Gastrocnemius medialis (tissue), 4 donors: ENCODE measurements at regions not wholly inside any gene's neighbourhood (a gene's known extent, or its start where the extent isn't known, plus 50 kb on each side); places are given as distances from the start of the nearest gene placed in this dataset.
"Not testable (repeated sequence)": the region's sequence is repeated elsewhere in the genome, so short reads cannot be mapped to it uniquely, and the experiment has no call there.

Experiments used
- ATAC-seq, 2 donors: fragments of 150-250 bp; one replicate each; pipeline ENCODE4 v1.9.1; 2016
- DNase-seq, 2 donors: peaks; one replicate each; pipeline ENCODE4 v3.0.0-alpha.2; 2019
- H3K27ac ChIP-seq, 4 donors: fragments of 200-600 bp; sonication (generic); 1 replicate in 1 of 4; 2 replicates in 3 of 4; pipeline ENCODE4 v1.5.1; 2016 to 2018; ENCODE audit warnings: mild to moderate bottlenecking in 2 of 4, moderate library complexity in 1 of 4
- H3K27me3 ChIP-seq, 3 donors: fragments of 200-600 bp; sonication (generic) in 2 of 3; 1 replicate in 1 of 3; 2 replicates in 2 of 3; pipeline versions ENCODE4 v1.5.1 to v1.6.0; 2016 to 2019; ENCODE audit warnings: mild to moderate bottlenecking in 1 of 3, moderate library complexity in 1 of 3
- H3K36me3 ChIP-seq, 2 donors: fragments of 200-600 bp; sonication (generic) in 1 of 2; one replicate each; pipeline ENCODE4 v1.5.1; 2017 to 2018
- H3K4me1 ChIP-seq, 2 donors: fragments of 200-600 bp; sonication (generic) in 1 of 2; one replicate each; pipeline ENCODE4 v1.5.1; 2016 to 2017; ENCODE audit warnings: mild to moderate bottlenecking in 2 of 2
- H3K4me3 ChIP-seq, 4 donors: fragments of 200-600 bp; sonication (generic) in 3 of 4; 1 replicate in 1 of 4; 2 replicates in 3 of 4; pipeline ENCODE4 v1.5.1; 2016 to 2019; ENCODE audit warnings: mild to moderate bottlenecking in 2 of 4
- H3K9me3 ChIP-seq, 3 donors: fragments of 200-600 bp; sonication (generic) in 2 of 3; 1 replicate in 1 of 3; 2 replicates in 2 of 3; pipeline ENCODE4 v1.5.1; 2016 to 2019
- POLR2A ChIP-seq, 2 donors: fragments of 450-650 bp; IDR thresholded peaks; one replicate each; pipeline ENCODE4 v1.6.1; 2017; ENCODE audit warnings: antibody characterized with exemption in 2 of 2, mild to moderate bottlenecking in 2 of 2, moderate library complexity in 2 of 2
- in situ Hi-C, 4 donors: fragments of 200-750 bp; cut with MboI; loops; one replicate each; pipeline versions ENCODE4 v1.15.0 to v1.8.0; 2017; ENCODE audit warnings: low sequenced_read_pairs in 4 of 4
- intact Hi-C: fragments of 100-400 bp; cut with DNase I; formaldehyde crosslinking; loops from one replicate; pipeline ENCODE4 v1.15.1; 2023; ENCODE audit warnings: low total_unique reads
- TF ChIP-seq, protein P1 (sequence below), 5 experiments: fragments of 450-650 bp in 3 of 5; fragments of 200-600 bp in 2 of 5; sonication (generic) in 2 of 5; IDR thresholded peaks in 4 of 5; conservative IDR thresholded peaks in 1 of 5; 1 replicate in 4 of 5; 2 replicates in 1 of 5; pipeline ENCODE4 v1.5.1; 2016 to 2019; ENCODE audit warnings: antibody characterized with exemption in 5 of 5, mild to moderate bottlenecking in 3 of 5, moderate library complexity in 3 of 5

DNA sequence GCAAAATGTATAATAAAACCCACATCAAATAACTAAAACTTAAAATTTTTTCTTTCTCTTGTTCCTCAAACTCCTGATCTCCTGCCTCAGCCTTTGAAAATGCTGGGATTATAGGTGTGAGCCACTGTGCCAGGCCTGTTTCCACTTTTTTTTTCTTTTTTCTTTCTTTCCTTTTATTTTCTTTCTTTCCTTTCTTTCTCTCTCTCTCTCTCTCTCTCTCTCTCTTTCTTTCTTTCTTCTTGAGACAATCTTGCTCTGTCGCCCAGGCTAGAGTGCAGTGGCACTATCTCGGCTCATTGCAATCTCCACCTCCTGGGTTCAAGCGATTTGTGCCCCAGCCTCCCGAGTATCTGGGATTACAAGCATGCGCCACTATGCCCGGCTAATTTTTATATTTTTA lies 164.6 kb downstream of the OR2B2 start:
- Histone ChIP-seq H3K4me3 (no peak overlapping the region), H3K4me1 (no peaks in the 10 kb centered on the region), H3K27me3 (peaks cover 0 to 28% (median 24%) of the 10 kb centered on the region in 3 donors), H3K36me3 (no peaks in the 10 kb centered on the region), H3K9me3 (no peaks in the 10 kb centered on the region), H3K27ac (no peak overlapping the region)
- in situ Hi-C loops, result loop anchor here in 1 of 4 donors (10.0 kb wide), 1 partner anchor 233 kb away; no protein-coding TSS in a partner anchor
- TF ChIP-seq POLR2A (IDR thresholded peaks at IDR 0.05), result no peak
- TF ChIP-seq, protein P1, sequence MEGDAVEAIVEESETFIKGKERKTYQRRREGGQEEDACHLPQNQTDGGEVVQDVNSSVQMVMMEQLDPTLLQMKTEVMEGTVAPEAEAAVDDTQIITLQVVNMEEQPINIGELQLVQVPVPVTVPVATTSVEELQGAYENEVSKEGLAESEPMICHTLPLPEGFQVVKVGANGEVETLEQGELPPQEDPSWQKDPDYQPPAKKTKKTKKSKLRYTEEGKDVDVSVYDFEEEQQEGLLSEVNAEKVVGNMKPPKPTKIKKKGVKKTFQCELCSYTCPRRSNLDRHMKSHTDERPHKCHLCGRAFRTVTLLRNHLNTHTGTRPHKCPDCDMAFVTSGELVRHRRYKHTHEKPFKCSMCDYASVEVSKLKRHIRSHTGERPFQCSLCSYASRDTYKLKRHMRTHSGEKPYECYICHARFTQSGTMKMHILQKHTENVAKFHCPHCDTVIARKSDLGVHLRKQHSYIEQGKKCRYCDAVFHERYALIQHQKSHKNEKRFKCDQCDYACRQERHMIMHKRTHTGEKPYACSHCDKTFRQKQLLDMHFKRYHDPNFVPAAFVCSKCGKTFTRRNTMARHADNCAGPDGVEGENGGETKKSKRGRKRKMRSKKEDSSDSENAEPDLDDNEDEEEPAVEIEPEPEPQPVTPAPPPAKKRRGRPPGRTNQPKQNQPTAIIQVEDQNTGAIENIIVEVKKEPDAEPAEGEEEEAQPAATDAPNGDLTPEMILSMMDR (IDR thresholded peaks at IDR 0.05 in 4 of 5, conservative IDR thresholded peaks at IDR 0.05 in 1 of 5), result no peak
- intact Hi-C loops, result no loop called here
- no peak for ATAC-seq
- no peak for DNase-seq

GRCh38 chr6:27746860-27747259 lies 165.3 kb downstream of the OR2B2 start:
- H3K4me1 ChIP-seq, intact Hi-C loops, H3K4me3 ChIP-seq, H3K9me3 ChIP-seq, ATAC-seq, H3K36me3 ChIP-seq, H3K27ac ChIP-seq, DNase-seq: not testable (repeated sequence)
- peaks cover 0 to 28% (median 24%) of the 10 kb centered on the region in 3 donors for H3K27me3 ChIP-seq
- in situ Hi-C loops, result loop anchor here in 1 of 4 donors (10.0 kb wide), 1 partner anchor 232 kb away; no protein-coding TSS in a partner anchor

DNA sequence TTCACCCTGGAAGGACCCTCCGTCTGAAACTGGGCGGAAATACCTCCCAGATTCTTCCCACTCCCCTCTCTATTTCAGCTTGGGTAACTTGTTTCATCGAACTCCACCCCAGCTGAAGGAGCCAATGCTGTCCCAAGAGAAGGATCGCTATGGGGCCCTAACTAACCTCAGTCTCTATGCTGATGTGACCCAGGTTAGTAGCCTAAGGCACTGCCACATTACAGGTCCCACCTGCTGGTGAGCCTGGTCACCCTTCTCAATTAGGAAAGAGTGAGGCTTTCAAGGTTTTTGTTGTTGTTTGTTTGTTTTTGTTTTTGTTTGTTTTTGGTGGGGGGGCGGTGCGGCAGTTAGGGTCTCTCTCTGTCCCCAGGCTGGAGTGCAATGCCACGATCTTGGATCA lies 168.4 kb downstream of the OR2B2 start:
- intact Hi-C loops, result no loop called here
- DNase-seq (no peak), ATAC-seq (no peak)
- Histone ChIP-seq H3K27me3 (peaks cover 0 to 36% (median 24%) of the 10 kb centered on the region in 3 donors), H3K4me1 (no peaks in the 10 kb centered on the region), H3K4me3 (no peak overlapping the region), H3K36me3 (no peaks in the 10 kb centered on the region), H3K27ac (no peak overlapping the region), H3K9me3 (no peaks in the 10 kb centered on the region)
- in situ Hi-C loops, result loop anchor here in 1 of 4 donors (10.0 kb wide), 1 partner anchor 229 kb away; no protein-coding TSS in a partner anchor
- TF ChIP-seq POLR2A (IDR thresholded peaks at IDR 0.05), result no peak
- TF ChIP-seq, protein P1 (IDR thresholded peaks at IDR 0.05 in 4 of 5, conservative IDR thresholded peaks at IDR 0.05 in 1 of 5), result no peak

DNA sequence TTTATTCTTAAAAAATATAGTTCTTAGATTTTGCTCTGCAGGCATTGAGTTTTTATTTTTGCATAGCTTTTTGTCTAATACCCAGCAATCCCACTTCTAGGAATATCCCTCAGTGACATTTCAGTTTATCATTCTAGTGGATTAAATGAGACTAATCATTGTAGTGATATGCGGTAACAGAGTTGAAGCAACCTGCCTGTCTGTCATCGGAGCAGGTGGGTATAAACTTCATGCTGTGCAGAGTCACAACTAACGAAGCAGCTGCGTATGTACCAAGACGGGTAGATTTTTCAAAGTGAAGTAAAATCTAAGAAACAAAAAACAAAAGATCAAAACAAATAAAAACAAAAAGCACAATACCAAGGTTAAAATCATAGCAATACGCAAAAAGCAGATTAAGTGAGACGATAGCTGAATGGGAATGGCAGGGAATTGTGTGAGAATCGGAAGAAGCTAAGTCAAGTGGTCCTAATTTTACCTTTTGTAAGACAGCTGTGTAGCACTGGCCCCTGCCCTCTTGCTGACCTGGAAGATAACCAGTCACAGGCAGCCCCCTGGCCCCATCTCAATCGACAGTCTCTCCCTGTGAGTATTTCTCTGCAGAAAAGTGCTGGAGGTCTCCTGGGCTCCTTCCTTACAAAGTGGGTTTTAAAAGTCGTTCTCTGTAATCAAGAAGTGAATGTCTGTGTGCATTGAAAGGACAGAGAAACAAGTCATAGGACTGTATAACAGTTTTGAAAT lies 169.2 kb downstream of the OR2B2 start:
- ATAC-seq, result no peak
- Histone ChIP-seq H3K27me3 (peaks cover 0 to 37% (median 24%) of the 10 kb centered on the region in 3 donors), H3K4me1 (no peaks in the 10 kb centered on the region), H3K36me3 (no peaks in the 10 kb centered on the region), H3K4me3 (no peak overlapping the region), H3K27ac (no peak overlapping the region), H3K9me3 (no peaks in the 10 kb centered on the region)
- DNase-seq, result no peak
- TF ChIP-seq POLR2A (IDR thresholded peaks at IDR 0.05), result no peak
- TF ChIP-seq, protein P1 (IDR thresholded peaks at IDR 0.05 in 4 of 5, conservative IDR thresholded peaks at IDR 0.05 in 1 of 5), result no peak
- intact Hi-C loops, result no loop called here
- in situ Hi-C loops, result loop anchor here in 1 of 4 donors (10.0 kb wide), 1 partner anchor 228 kb away; no protein-coding TSS in a partner anchor

DNA sequence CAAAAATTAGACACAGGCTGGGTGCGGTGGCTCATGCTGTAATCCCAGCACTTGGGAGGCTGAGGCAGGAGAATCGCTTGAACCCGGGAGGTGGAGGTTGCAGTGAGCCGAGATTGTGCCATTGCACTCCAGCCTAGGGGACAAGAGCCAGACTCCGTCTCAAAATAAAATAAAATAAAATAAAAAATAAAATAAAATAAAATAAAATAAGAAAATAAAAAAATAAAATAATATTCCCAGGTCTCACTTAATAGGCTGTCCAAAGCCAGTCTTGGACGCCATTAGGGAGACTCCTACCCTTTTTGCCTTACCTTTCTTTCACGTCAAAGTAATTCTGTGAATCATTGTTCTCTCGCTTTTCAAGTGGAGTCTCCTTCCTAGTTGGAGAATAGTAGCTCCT lies 172.3 kb downstream of the OR2B2 start:
- H3K27ac ChIP-seq, H3K9me3 ChIP-seq, H3K36me3 ChIP-seq, ATAC-seq, H3K4me1 ChIP-seq, H3K4me3 ChIP-seq, DNase-seq, intact Hi-C loops: not testable (repeated sequence)
- peaks cover 0 to 31% (median 15%) of the 10 kb centered on the region in 3 donors for H3K27me3 ChIP-seq
- in situ Hi-C loops, result loop anchor here in 1 of 4 donors (10.0 kb wide), 1 partner anchor 225 kb away; no protein-coding TSS in a partner anchor
